OCI-LY7 (cell line): ENCODE measurements at regions not wholly inside any gene's neighbourhood (a gene's known extent, or its start where the extent isn't known, plus 50 kb on each side); places are given as distances from the start of the nearest gene placed in this dataset.

Experiments
- BruUV-seq: library from RNA; stranded (reverse); fragments of 400-500 nt; replicated peaks from 2 replicates; lab custom pipeline; 2021; lab: Mats Ljungman, UMichigan
- CTCF ChIA-PET: fragments of 300-600 bp; sonication (Branson Sonifier 250); formaldehyde crosslinking; loops from one replicate; lab custom pipeline; 2022; ENCODE audit warnings: antibody characterized with exemption; ENCODE audit not compliant: unreplicated experiment; lab: Charles Lee
- POLR2A ChIA-PET: fragments of 300-600 bp; sonication (Branson Sonifier 250); formaldehyde crosslinking; loops from one replicate; lab custom pipeline; 2022; ENCODE audit warnings: antibody characterized with exemption; lab: Charles Lee
- DNase-seq: peaks from one replicate; pipeline ENCODE4 v3.0.0-alpha.2; 2015; ENCODE audit warnings: low spot score
- H2AFZ ChIP-seq: fragments of 200-600 bp; sonication (generic), shearing (Covaris generic); 2 replicates; pipeline ENCODE4 v1.6.1; 2014; ENCODE audit warnings: mild to moderate bottlenecking, antibody characterized with exemption, low read length, moderate library complexity
- H3K27ac ChIP-seq: fragments of 200-600 bp; sonication (generic); 2 replicates; pipeline ENCODE4 v1.5.1; 2014; ENCODE audit warnings: mixed run types, low read depth, mild to moderate bottlenecking, moderate library complexity, low read length, inconsistent platforms; ENCODE audit not compliant: poor library complexity, severe bottlenecking
- H3K36me3 ChIP-seq: fragments of 200-600 bp; sonication (generic); 2 replicates; pipeline ENCODE4 v1.6.1; 2014; ENCODE audit warnings: mild to moderate bottlenecking, antibody characterized with exemption, low read length, moderate library complexity, mixed read lengths; ENCODE audit not compliant: insufficient read depth
- H3K4me1 ChIP-seq: fragments of 200-600 bp; sonication (generic); 2 replicates; pipeline ENCODE4 v1.5.1; 2014; ENCODE audit warnings: mild to moderate bottlenecking, low read length; ENCODE audit not compliant: insufficient read depth, poor library complexity, severe bottlenecking
- H3K4me2 ChIP-seq: fragments of 200-600 bp; sonication (generic); 2 replicates; pipeline ENCODE4 v1.6.1; 2014; ENCODE audit warnings: mild to moderate bottlenecking, low read length
- H3K4me3 ChIP-seq: fragments of 200-600 bp; sonication (generic); 2 replicates; pipeline ENCODE4 v1.5.1; 2014; ENCODE audit warnings: mild to moderate bottlenecking, low read depth, low read length; ENCODE audit not compliant: poor library complexity, severe bottlenecking
- H3K79me2 ChIP-seq: fragments of 200-600 bp; sonication (generic); 2 replicates; pipeline ENCODE4 v1.6.1; 2016; ENCODE audit warnings: low read depth, mild to moderate bottlenecking, low read length, moderate library complexity, mixed read lengths; ENCODE audit not compliant: insufficient read depth
- H3K9me2 ChIP-seq: fragments of 200-600 bp; sonication (generic); 2 replicates; pipeline ENCODE4 v1.6.1; 2016; ENCODE audit warnings: mild to moderate bottlenecking, low read length, mixed read lengths; ENCODE audit not compliant: insufficient read depth
- H3K9me3 ChIP-seq: fragments of 200-600 bp; sonication (generic); 2 replicates; pipeline ENCODE4 v1.6.1; 2014; ENCODE audit warnings: mild to moderate bottlenecking, mixed run types, low read length, mixed read lengths
- H4K20me1 ChIP-seq: fragments of 200-600 bp; sonication (generic); 2 replicates; pipeline ENCODE4 v1.6.1; 2014; ENCODE audit warnings: mild to moderate bottlenecking, antibody characterized with exemption, low read length, moderate library complexity, mixed read lengths; ENCODE audit not compliant: insufficient read depth
- CTCF ChIP-seq: fragments of 200-600 bp; sonication (generic); conservative IDR thresholded peaks from 2 replicates; pipeline ENCODE4 v1.5.1; 2014; ENCODE audit warnings: mild to moderate bottlenecking, antibody characterized with exemption, low read length, moderate library complexity, mixed read lengths
- EZH2phosphoT487 ChIP-seq: fragments of 200-600 bp; sonication (generic); IDR thresholded peaks from 2 replicates; pipeline ENCODE4 v1.6.1; 2018; ENCODE audit warnings: low read depth, borderline replicate concordance, mild to moderate bottlenecking, mixed run types, antibody characterized with exemption, low read length, moderate library complexity, mixed read lengths
- intact Hi-C: fragments of 100-400 bp; cut with micrococcal nuclease; formaldehyde crosslinking; loops from one replicate; pipeline ENCODE4 v1.10.0; 2022; ENCODE audit not compliant: unreplicated experiment

- intact Hi-C loops, result no loop called here
- Histone ChIP-seq H3K27ac (no peak overlapping the region), H3K4me2 (no peak overlapping the region), H3K4me3 (no peak overlapping the region), H2AFZ (no peak overlapping the region), H3K4me1 (no peaks in the 10 kb centered on the region), H4K20me1 (no peaks in the 10 kb centered on the region), H3K9me3 (no peaks in the 10 kb centered on the region), H3K79me2 (no peaks in the 10 kb centered on the region), H3K9me2 (no peaks in the 10 kb centered on the region), H3K36me3 (no peaks in the 10 kb centered on the region)
- ChIA-PET POLR2A (no interaction called here), CTCF (no interaction called here)
- BruUV-seq, result no TSS peak
- no peak for DNase-seq
- no peak for TF ChIP-seq CTCF
- no peak for TF ChIP-seq EZH2phosphoT487
Measured at GRCh38 chr7:131974671-131975070, 418.2 kb upstream of the PODXL start.

- Histone ChIP-seq H3K4me2 (no peak overlapping the region), H4K20me1 (no peaks in the 10 kb centered on the region), H3K4me3 (no peak overlapping the region), H3K4me1 (no peaks in the 10 kb centered on the region), H2AFZ (no peak overlapping the region), H3K9me3 (no peaks in the 10 kb centered on the region), H3K27ac (no peak overlapping the region), H3K36me3 (no peaks in the 10 kb centered on the region), H3K9me2 (no peaks in the 10 kb centered on the region), H3K79me2 (no peaks in the 10 kb centered on the region)
- BruUV-seq, result no TSS peak
- ChIA-PET POLR2A (no interaction called here), CTCF (no interaction called here)
- DNase-seq, result no peak
- TF ChIP-seq CTCF (no peak), EZH2phosphoT487 (no peak)
- intact Hi-C loops, result no loop called here
Measured at GRCh38 chr7:131972251-131972650, 415.8 kb upstream of the PODXL start.

GRCh38 chr7:131970602-131971001 lies 414.2 kb upstream of the PODXL start:
- H3K4me1 ChIP-seq, result no peaks in the 10 kb centered on the region
- BruUV-seq, result no TSS peak
- POLR2A ChIA-PET, result no interaction called here
- no peaks in the 10 kb centered on the region for H3K36me3 ChIP-seq
- H3K27ac ChIP-seq, result no peak overlapping the region
- no peaks in the 10 kb centered on the region for H4K20me1 ChIP-seq
- no peak overlapping the region for H3K4me3 ChIP-seq
- H3K4me2 ChIP-seq, result no peak overlapping the region
- CTCF ChIA-PET, result no interaction called here
- intact Hi-C loops, result no loop called here
- TF ChIP-seq CTCF (no peak), EZH2phosphoT487 (no peak)
- H3K79me2 ChIP-seq, result no peaks in the 10 kb centered on the region
- H3K9me3 ChIP-seq, result no peaks in the 10 kb centered on the region
- H2AFZ ChIP-seq, result no peak overlapping the region
- DNase-seq, result no peak
- no peaks in the 10 kb centered on the region for H3K9me2 ChIP-seq
